ENCODE measurements at regions not wholly inside any gene's neighbourhood (a gene's known extent, or its start where the extent isn't known, plus 50 kb on each side); places are given as distances from the start of the nearest gene placed in this dataset.

DNA sequence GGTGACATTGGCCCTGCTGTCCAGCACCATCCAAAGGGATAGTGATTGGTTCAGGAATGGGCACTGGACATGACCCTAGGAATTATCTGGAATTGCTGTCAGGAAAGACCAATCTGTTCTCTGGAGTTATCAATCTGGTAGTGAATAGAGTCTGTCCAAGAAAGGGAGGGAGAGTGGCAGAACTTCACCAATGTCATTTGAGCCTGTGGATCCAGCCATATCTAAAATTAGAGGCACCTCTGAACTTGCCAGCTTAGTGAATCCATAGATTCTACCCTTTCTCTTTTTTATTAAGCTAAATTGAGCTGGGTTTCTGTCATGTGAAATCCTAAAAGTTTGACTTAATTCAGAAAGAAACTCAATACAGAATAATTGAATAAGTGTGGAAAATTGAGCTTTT is 93.9 kb downstream of the NKX2-1 start:
- TF ChIP-seq POLR2A (IDR thresholded peaks at IDR 0.05) (no peak), POLR2AphosphoS5 (IDR thresholded peaks at IDR 0.05) (no peak)
- TF ChIP-seq, protein P1, sequence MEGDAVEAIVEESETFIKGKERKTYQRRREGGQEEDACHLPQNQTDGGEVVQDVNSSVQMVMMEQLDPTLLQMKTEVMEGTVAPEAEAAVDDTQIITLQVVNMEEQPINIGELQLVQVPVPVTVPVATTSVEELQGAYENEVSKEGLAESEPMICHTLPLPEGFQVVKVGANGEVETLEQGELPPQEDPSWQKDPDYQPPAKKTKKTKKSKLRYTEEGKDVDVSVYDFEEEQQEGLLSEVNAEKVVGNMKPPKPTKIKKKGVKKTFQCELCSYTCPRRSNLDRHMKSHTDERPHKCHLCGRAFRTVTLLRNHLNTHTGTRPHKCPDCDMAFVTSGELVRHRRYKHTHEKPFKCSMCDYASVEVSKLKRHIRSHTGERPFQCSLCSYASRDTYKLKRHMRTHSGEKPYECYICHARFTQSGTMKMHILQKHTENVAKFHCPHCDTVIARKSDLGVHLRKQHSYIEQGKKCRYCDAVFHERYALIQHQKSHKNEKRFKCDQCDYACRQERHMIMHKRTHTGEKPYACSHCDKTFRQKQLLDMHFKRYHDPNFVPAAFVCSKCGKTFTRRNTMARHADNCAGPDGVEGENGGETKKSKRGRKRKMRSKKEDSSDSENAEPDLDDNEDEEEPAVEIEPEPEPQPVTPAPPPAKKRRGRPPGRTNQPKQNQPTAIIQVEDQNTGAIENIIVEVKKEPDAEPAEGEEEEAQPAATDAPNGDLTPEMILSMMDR (IDR thresholded peaks at IDR 0.05): no peak
